T-cell (primary cell): ENCODE measurements at regions not wholly inside any gene's neighbourhood (a gene's known extent, or its start where the extent isn't known, plus 50 kb on each side); places are given as distances from the start of the nearest gene placed in this dataset.

Experiments used
- ATAC-seq, 4 experiments: fragments of 200-7000 bp in 3 of 4; fragments of 150-1000 bp in 1 of 4; cut with Tn5 transposase; replicated peaks in 1 of 4; 1 replicate in 3 of 4; 2 replicates in 1 of 4; pipeline ENCODE4 v1.10.0; 2021; ENCODE audit warnings: moderate library complexity in 3 of 4, mild to moderate bottlenecking in 2 of 4, moderate number of reproducible peaks in 1 of 4
- CTCF ChIA-PET, 2 donors: fragments of 300-600 bp; sonication (Branson Sonifier 250); formaldehyde crosslinking; loops; one replicate each; lab custom pipeline; 2022; ENCODE audit warnings: antibody characterized with exemption in 2 of 2; lab: Charles Lee
- POLR2A ChIA-PET, 2 donors: fragments of 300-600 bp; sonication (Branson Sonifier 250); formaldehyde crosslinking; loops; one replicate each; lab custom pipeline; 2022; ENCODE audit warnings: antibody characterized with exemption in 2 of 2; lab: Charles Lee
- DNase-seq, 35 experiments: peaks; one replicate each; pipeline versions ENCODE4 v3.0.0 to v3.0.0-alpha.2; 2013 to 2023
- H3K27ac ChIP-seq: one replicate; pipeline ENCODE4 v1.5.1; 2013; ENCODE audit warnings: low read length
- H3K27me3 ChIP-seq, 2 experiments: replicated peaks in 1 of 2; 1 replicate in 1 of 2; 2 replicates in 1 of 2; pipeline versions ENCODE4 v1.6.1 to v1.7.0; 2013; ENCODE audit warnings: low read length in 1 of 2, mixed read lengths in 1 of 2; ENCODE audit not compliant: control insufficient read depth in 2 of 2, insufficient read depth in 2 of 2; ENCODE audit errors: extremely low read depth in 1 of 2
- H3K36me3 ChIP-seq, 2 donors: 1 replicate in 1 of 2; 2 replicates in 1 of 2; pipeline versions ENCODE4 v1.6.1 to v1.7.0; 2013; ENCODE audit warnings: low read length in 1 of 2; ENCODE audit not compliant: control insufficient read depth in 2 of 2, insufficient read depth in 1 of 2; ENCODE audit errors: extremely low read depth in 1 of 2
- H3K4me1 ChIP-seq, 2 experiments: 1 replicate in 1 of 2; 2 replicates in 1 of 2; pipeline versions ENCODE4 v1.6.1 to v1.7.0; 2013; ENCODE audit warnings: low read length in 2 of 2, mixed read lengths in 1 of 2; ENCODE audit not compliant: insufficient read depth in 2 of 2, control insufficient read depth in 1 of 2; ENCODE audit errors: extremely low read depth in 1 of 2
- H3K4me3 ChIP-seq, 2 donors: 1 replicate in 1 of 2; 2 replicates in 1 of 2; pipeline versions ENCODE4 v1.5.1 to v1.7.0; 2013; ENCODE audit warnings: mild to moderate bottlenecking in 2 of 2, low read length in 1 of 2, moderate library complexity in 1 of 2; ENCODE audit not compliant: control insufficient read depth in 1 of 2; ENCODE audit errors: extremely low read depth in 1 of 2
- H3K9me3 ChIP-seq: 2 replicates; pipeline ENCODE4 v1.7.0; 2013
- H3K27ac Mint-ChIP-seq, 2 donors: one replicate each; pipeline ENCODE4 v1.8.0; 2020 to 2021; ENCODE audit warnings: mild to moderate bottlenecking in 2 of 2, mixed read lengths in 2 of 2
- H3K27me3 Mint-ChIP-seq, 2 donors: one replicate each; pipeline ENCODE4 v1.8.0; 2021 to 2022; ENCODE audit warnings: mixed read lengths in 2 of 2
- H3K36me3 Mint-ChIP-seq: one replicate; pipeline ENCODE4 v1.8.0; 2021; ENCODE audit warnings: mixed read lengths
- H3K4me1 Mint-ChIP-seq, 3 donors: one replicate each; pipeline ENCODE4 v1.8.0; 2020 to 2022; ENCODE audit warnings: mixed read lengths in 3 of 3, mild to moderate bottlenecking in 1 of 3
- H3K4me3 Mint-ChIP-seq, 3 donors: one replicate each; pipeline ENCODE4 v1.8.0; 2020 to 2022; ENCODE audit warnings: mild to moderate bottlenecking in 3 of 3, mixed read lengths in 3 of 3, moderate library complexity in 3 of 3
- H3K9me3 Mint-ChIP-seq, 3 donors: one replicate each; pipeline ENCODE4 v1.8.0; 2020 to 2022; ENCODE audit warnings: mixed read lengths in 3 of 3
- WGBS: methylation state at CpG from one replicate; pipeline ENCODE4 v1.1.5; 2013; ENCODE audit warnings: missing lambda C conversion rate; ENCODE audit not compliant: insufficient coverage; 5-methylcytosine and 5-hydroxymethylcytosine counted together

GRCh38 chr4:13142191-13142590 is 341.9 kb downstream of the RAB28 start:
- ChIA-PET CTCF (interaction anchor here in 1 of 2 donors (0.6 to 0.7 kb wide), 2 partner anchors 12 to 28 kb away, joined by 3 to 4 read pairs; no protein-coding TSS in a partner anchor), POLR2A (interaction anchor here in 1 of 2 donors (0.7 kb wide), 1 partner anchor 8 kb away, joined by 8 read pairs; no protein-coding TSS in a partner anchor)
- H3K9me3 ChIP-seq = no peaks in the 10 kb centered on the region
- no peak for DNase-seq
- ATAC-seq = no peak
- Mint-ChIP-seq H3K27ac (no peak overlapping the region), H3K27me3 (no peaks in the 10 kb centered on the region), H3K4me1 (no peaks in the 10 kb centered on the region), H3K36me3 (peaks cover 4% of the 10 kb centered on the region), H3K4me3 (no peak overlapping the region), H3K9me3 (no peaks in the 10 kb centered on the region)
- H3K4me1 ChIP-seq = no peaks in the 10 kb centered on the region
- no peaks in the 10 kb centered on the region for H3K36me3 ChIP-seq
- H3K4me3 ChIP-seq = no peak overlapping the region
- no CpG with 5 or more reads among the region's 1 CpG for WGBS
- no peak overlapping the region for H3K27ac ChIP-seq
- H3K27me3 ChIP-seq = no peaks in the 10 kb centered on the region

- H3K4me3 ChIP-seq = no peak overlapping the region
- no peak for ATAC-seq
- no peaks in the 10 kb centered on the region for H3K9me3 Mint-ChIP-seq
- no peaks in the 10 kb centered on the region for H3K27me3 Mint-ChIP-seq
- no peaks in the 10 kb centered on the region for H3K9me3 ChIP-seq
- no peak overlapping the region for H3K4me3 Mint-ChIP-seq
- ChIA-PET CTCF (no interaction called here), POLR2A (no interaction called here)
- no peaks in the 10 kb centered on the region for H3K4me1 Mint-ChIP-seq
- H3K36me3 ChIP-seq = no peaks in the 10 kb centered on the region
- no peak overlapping the region for H3K27ac Mint-ChIP-seq
- H3K4me1 ChIP-seq = no peaks in the 10 kb centered on the region
- peaks cover 9% of the 10 kb centered on the region for H3K36me3 Mint-ChIP-seq
- WGBS = 100% methylated on average over 1 of the region's 2 CpGs
- no peak overlapping the region for H3K27ac ChIP-seq
- DNase-seq = no peak
- H3K27me3 ChIP-seq = no peaks in the 10 kb centered on the region
Observed at GRCh38 chr4:13137390-13137789, 346.8 kb downstream of the RAB28 start.

- no peaks in the 10 kb centered on the region for H3K4me1 Mint-ChIP-seq
- CTCF ChIA-PET = no interaction called here
Observed at GRCh38 chr4:13133700-13134099, 350.4 kb downstream of the RAB28 start.

GRCh38 chr4:13130848-13131247 is 353.3 kb downstream of the RAB28 start:
- no peaks in the 10 kb centered on the region for H3K36me3 ChIP-seq
- no peak overlapping the region for H3K27ac Mint-ChIP-seq
- ATAC-seq = no peak
- CTCF ChIA-PET = no interaction called here
- DNase-seq = no peak
- no peak overlapping the region for H3K4me3 Mint-ChIP-seq
- no peak overlapping the region for H3K4me3 ChIP-seq
- WGBS = no CpG with 5 or more reads among the region's 3 CpGs
- no peak overlapping the region for H3K27ac ChIP-seq
- H3K4me1 Mint-ChIP-seq = no peaks in the 10 kb centered on the region
- no peaks in the 10 kb centered on the region for H3K27me3 Mint-ChIP-seq
- POLR2A ChIA-PET = no interaction called here
- no peaks in the 10 kb centered on the region for H3K4me1 ChIP-seq
- no peaks in the 10 kb centered on the region for H3K9me3 Mint-ChIP-seq
- H3K27me3 ChIP-seq = no peaks in the 10 kb centered on the region
- no peaks in the 10 kb centered on the region for H3K9me3 ChIP-seq
- peaks cover 9% of the 10 kb centered on the region for H3K36me3 Mint-ChIP-seq

More at GRCh38 chr4:13133700-13134099, 350.4 kb downstream of the RAB28 start:
- no peaks in the 10 kb centered on the region for H3K9me3 Mint-ChIP-seq
- H3K36me3 Mint-ChIP-seq = peaks cover 9% of the 10 kb centered on the region
- no peak overlapping the region for H3K4me3 Mint-ChIP-seq
- H3K27ac Mint-ChIP-seq = no peak overlapping the region
- no peaks in the 10 kb centered on the region for H3K9me3 ChIP-seq
- DNase-seq (no peak), ATAC-seq (no peak)
- H3K36me3 ChIP-seq = no peaks in the 10 kb centered on the region
- no peaks in the 10 kb centered on the region for H3K4me1 ChIP-seq
- no peaks in the 10 kb centered on the region for H3K27me3 ChIP-seq
- WGBS = 93% methylated on average over 2 of the region's 4 CpGs
- H3K4me3 ChIP-seq = no peak overlapping the region
- no peaks in the 10 kb centered on the region for H3K27me3 Mint-ChIP-seq
- POLR2A ChIA-PET = interaction anchor here in 1 of 2 donors (0.6 kb wide), 1 partner anchor 8 kb away, joined by 8 read pairs; no protein-coding TSS in a partner anchor
- H3K27ac ChIP-seq = no peak overlapping the region

- no peaks in the 10 kb centered on the region for H3K9me3 ChIP-seq
- H3K27me3 Mint-ChIP-seq = peaks cover 0 to 8% of the 10 kb centered on the region in 2 donors
- DNase-seq = no peak
- no peak for ATAC-seq
- H3K4me1 Mint-ChIP-seq = no peaks in the 10 kb centered on the region
- H3K27me3 ChIP-seq = no peaks in the 10 kb centered on the region
- no peak overlapping the region for H3K4me3 ChIP-seq
- H3K27ac Mint-ChIP-seq = no peak overlapping the region
- H3K27ac ChIP-seq = no peak overlapping the region
- H3K4me1 ChIP-seq = no peaks in the 10 kb centered on the region
- 100% methylated on average over 1 of the region's 5 CpGs for WGBS
- H3K36me3 ChIP-seq = no peaks in the 10 kb centered on the region
- no peaks in the 10 kb centered on the region for H3K9me3 Mint-ChIP-seq
- H3K36me3 Mint-ChIP-seq = no peaks in the 10 kb centered on the region
- H3K4me3 Mint-ChIP-seq = no peak overlapping the region
- ChIA-PET CTCF (interaction anchor here in 1 of 2 donors (0.7 kb wide), 1 partner anchor 23 kb away, joined by 3 read pairs; no protein-coding TSS in a partner anchor), POLR2A (no interaction called here)
Observed at GRCh38 chr4:13129095-13129494, 355.0 kb downstream of the RAB28 start.

GRCh38 chr4:13126976-13127910 is 356.9 kb downstream of the RAB28 start:
- ChIA-PET CTCF (no interaction called here), POLR2A (no interaction called here)
- DNase-seq = no peak
- no peaks in the 10 kb centered on the region for H3K36me3 ChIP-seq
- no peak overlapping the region for H3K27ac Mint-ChIP-seq
- no peak overlapping the region for H3K4me3 Mint-ChIP-seq
- no peaks in the 10 kb centered on the region for H3K36me3 Mint-ChIP-seq
- H3K4me1 ChIP-seq = no peaks in the 10 kb centered on the region
- H3K9me3 Mint-ChIP-seq = no peaks in the 10 kb centered on the region
- no peaks in the 10 kb centered on the region for H3K9me3 ChIP-seq
- no peak overlapping the region for H3K27ac ChIP-seq
- no peaks in the 10 kb centered on the region for H3K4me1 Mint-ChIP-seq
- H3K27me3 Mint-ChIP-seq = peaks cover 0 to 8% of the 10 kb centered on the region in 2 donors
- no peak overlapping the region for H3K4me3 ChIP-seq
- WGBS = 44% methylated on average over 2 of the region's 7 CpGs
- no peaks in the 10 kb centered on the region for H3K27me3 ChIP-seq
- ATAC-seq = no peak
